Activated naive CD4-positive, alpha-beta T cell treated with anti-CD3 and anti-CD28 coated beads, Interleukin-2, amount 50 U/mL, for 24 hours (primary cell): ENCODE measurements at regions not wholly inside any gene's neighbourhood (a gene's known extent, or its start where the extent isn't known, plus 50 kb on each side); places are given as distances from the start of the nearest gene placed in this dataset.
"Not testable (repeated sequence)": the region's sequence is repeated elsewhere in the genome, so short reads cannot be mapped to it uniquely, and the experiment has no call there.

Experiments
- H3K27ac Mint-ChIP-seq: one replicate; pipeline ENCODE4 v1.8.0; 2021; ENCODE audit warnings: mild to moderate bottlenecking, mixed read lengths
- H3K27me3 Mint-ChIP-seq: one replicate; pipeline ENCODE4 v1.8.0; 2021; ENCODE audit warnings: mixed read lengths
- H3K36me3 Mint-ChIP-seq: one replicate; pipeline ENCODE4 v1.8.0; 2021; ENCODE audit warnings: mixed read lengths
- H3K4me1 Mint-ChIP-seq: one replicate; pipeline ENCODE4 v1.8.0; 2021; ENCODE audit warnings: mixed read lengths
- H3K4me3 Mint-ChIP-seq: one replicate; pipeline ENCODE4 v1.8.0; 2021; ENCODE audit warnings: mild to moderate bottlenecking, mixed read lengths
- H3K9me3 Mint-ChIP-seq: one replicate; pipeline ENCODE4 v1.8.0; 2021; ENCODE audit warnings: mixed read lengths

GRCh38 chr4:189722324-189723003 is 218.2 kb upstream of the FRG1 start:
- H3K27me3 Mint-ChIP-seq, H3K4me1 Mint-ChIP-seq, H3K9me3 Mint-ChIP-seq, H3K36me3 Mint-ChIP-seq, H3K27ac Mint-ChIP-seq, H3K4me3 Mint-ChIP-seq: not testable (repeated sequence)

GRCh38 chr4:189727982-189728638 is 212.6 kb upstream of the FRG1 start:
- H3K4me3 Mint-ChIP-seq, H3K4me1 Mint-ChIP-seq, H3K36me3 Mint-ChIP-seq, H3K9me3 Mint-ChIP-seq, H3K27ac Mint-ChIP-seq, H3K27me3 Mint-ChIP-seq: not testable (repeated sequence)

- H3K27me3 Mint-ChIP-seq, H3K9me3 Mint-ChIP-seq, H3K4me3 Mint-ChIP-seq, H3K4me1 Mint-ChIP-seq, H3K36me3 Mint-ChIP-seq, H3K27ac Mint-ChIP-seq: not testable (repeated sequence)
These were observed 208.7 kb upstream of the FRG1 start for GRCh38 chr4:189731989-189732388.

DNA sequence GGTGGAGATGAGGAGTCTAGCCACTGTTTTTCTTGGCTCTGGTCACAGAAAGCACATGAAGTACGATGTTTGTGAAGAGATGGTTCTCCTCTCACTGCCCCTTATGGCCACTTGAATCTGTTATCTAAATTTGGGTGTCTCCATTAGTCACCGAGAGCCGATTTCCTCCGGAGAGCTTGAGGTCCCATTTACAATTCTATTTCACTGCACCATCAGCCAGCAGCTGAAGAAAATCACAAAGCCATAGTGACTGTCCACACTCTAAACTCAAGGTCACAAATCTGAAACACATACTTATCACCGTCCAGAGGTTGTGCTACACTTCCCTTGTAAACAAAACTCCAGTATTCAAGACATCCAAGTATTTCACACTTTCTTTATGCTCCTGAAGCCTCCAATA is 207.2 kb upstream of the FRG1 start:
- not testable (repeated sequence) for H3K9me3 Mint-ChIP-seq, H3K36me3 Mint-ChIP-seq, H3K4me1 Mint-ChIP-seq, H3K27me3 Mint-ChIP-seq, H3K27ac Mint-ChIP-seq, H3K4me3 Mint-ChIP-seq

GRCh38 chr4:189734648-189735267 is 205.9 kb upstream of the FRG1 start:
- H3K4me1 Mint-ChIP-seq, H3K36me3 Mint-ChIP-seq, H3K4me3 Mint-ChIP-seq, H3K27me3 Mint-ChIP-seq, H3K27ac Mint-ChIP-seq, H3K9me3 Mint-ChIP-seq: not testable (repeated sequence)

- not testable (repeated sequence) for H3K9me3 Mint-ChIP-seq, H3K27ac Mint-ChIP-seq, H3K36me3 Mint-ChIP-seq, H3K4me1 Mint-ChIP-seq, H3K4me3 Mint-ChIP-seq, H3K27me3 Mint-ChIP-seq
These were observed 204.0 kb upstream of the FRG1 start for GRCh38 chr4:189736656-189737055.

GRCh38 chr4:189740118-189740517 is 200.6 kb upstream of the FRG1 start:
- not testable (repeated sequence) for H3K4me3 Mint-ChIP-seq, H3K27me3 Mint-ChIP-seq, H3K4me1 Mint-ChIP-seq, H3K27ac Mint-ChIP-seq, H3K9me3 Mint-ChIP-seq, H3K36me3 Mint-ChIP-seq

DNA sequence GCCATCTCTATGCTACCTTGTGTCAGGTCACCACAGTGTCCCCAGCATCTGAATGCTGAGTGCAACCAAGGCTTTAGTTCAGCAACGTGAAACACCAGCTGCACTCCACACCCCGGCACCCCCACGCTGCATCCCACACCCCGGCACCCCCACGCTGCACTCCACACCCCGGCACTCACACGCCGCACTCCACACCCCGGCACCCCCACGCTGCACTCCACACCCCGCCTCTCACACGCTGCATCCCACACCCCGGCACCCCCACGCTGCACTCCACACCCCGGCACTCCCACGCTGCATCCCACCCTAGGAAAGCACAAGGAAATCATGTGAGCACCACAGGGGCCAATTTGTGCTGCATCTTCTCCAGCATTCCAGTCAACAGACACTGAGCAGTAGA is 199.8 kb upstream of the FRG1 start:
- Mint-ChIP-seq H3K4me1 (no peaks in the 10 kb centered on the region), H3K36me3 (no peaks in the 10 kb centered on the region)

DNA sequence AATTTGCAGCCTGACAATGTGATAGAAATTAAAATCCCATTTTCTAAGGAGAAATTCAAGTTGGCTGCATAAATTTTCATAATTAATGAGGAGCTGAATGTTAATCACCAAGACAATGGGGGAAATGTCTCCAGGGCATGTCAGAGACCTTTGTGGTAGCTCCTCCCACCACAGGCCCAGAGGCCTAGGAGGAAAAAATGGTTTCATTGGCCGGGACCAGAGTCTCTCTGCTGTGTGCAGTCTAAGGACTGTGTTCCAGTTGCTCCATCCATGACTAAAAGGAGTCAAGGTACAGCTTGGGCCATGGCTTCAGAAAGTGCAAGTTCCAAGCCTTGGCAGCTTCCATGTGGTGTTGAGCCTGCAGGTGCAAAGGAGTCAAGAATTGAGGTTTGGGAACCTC is 187.6 kb upstream of the FRG1 start:
- H3K27ac Mint-ChIP-seq, H3K4me1 Mint-ChIP-seq: not testable (repeated sequence)

More for the DNA sequence above, 199.8 kb upstream of the FRG1 start:
- H3K27ac Mint-ChIP-seq = no peak overlapping the region
- H3K9me3 Mint-ChIP-seq = no peaks in the 10 kb centered on the region
- H3K4me3 Mint-ChIP-seq = no peak overlapping the region
- H3K27me3 Mint-ChIP-seq = peaks cover 2% of the 10 kb centered on the region

DNA sequence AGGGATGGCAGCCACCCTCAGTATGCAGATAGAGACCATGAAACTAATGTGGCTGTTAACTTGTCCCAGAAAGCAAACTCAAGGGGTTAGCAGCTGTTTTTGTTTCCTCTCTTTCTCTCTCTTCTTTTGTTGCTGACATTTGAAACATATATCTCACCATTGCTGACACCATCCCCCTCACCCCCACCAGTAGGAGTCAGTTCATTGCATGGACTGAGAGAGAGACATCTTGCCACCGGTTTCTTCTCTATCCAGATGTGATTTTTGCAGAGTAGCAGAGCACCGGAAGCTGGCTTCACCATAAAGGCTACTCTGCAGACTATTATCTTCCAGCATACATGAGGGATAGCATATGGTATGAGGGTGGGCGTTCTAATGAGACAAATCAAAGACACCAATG is 177.1 kb upstream of the FRG1 start:
- H3K4me1 Mint-ChIP-seq = no peaks in the 10 kb centered on the region
- H3K36me3 Mint-ChIP-seq = no peaks in the 10 kb centered on the region
- H3K27ac Mint-ChIP-seq = no peak overlapping the region
- no peaks in the 10 kb centered on the region for H3K27me3 Mint-ChIP-seq
- no peaks in the 10 kb centered on the region for H3K9me3 Mint-ChIP-seq
- H3K4me3 Mint-ChIP-seq = no peak overlapping the region

More for the DNA sequence above, 187.6 kb upstream of the FRG1 start:
- not testable (repeated sequence) for H3K27me3 Mint-ChIP-seq, H3K9me3 Mint-ChIP-seq, H3K4me3 Mint-ChIP-seq, H3K36me3 Mint-ChIP-seq

DNA sequence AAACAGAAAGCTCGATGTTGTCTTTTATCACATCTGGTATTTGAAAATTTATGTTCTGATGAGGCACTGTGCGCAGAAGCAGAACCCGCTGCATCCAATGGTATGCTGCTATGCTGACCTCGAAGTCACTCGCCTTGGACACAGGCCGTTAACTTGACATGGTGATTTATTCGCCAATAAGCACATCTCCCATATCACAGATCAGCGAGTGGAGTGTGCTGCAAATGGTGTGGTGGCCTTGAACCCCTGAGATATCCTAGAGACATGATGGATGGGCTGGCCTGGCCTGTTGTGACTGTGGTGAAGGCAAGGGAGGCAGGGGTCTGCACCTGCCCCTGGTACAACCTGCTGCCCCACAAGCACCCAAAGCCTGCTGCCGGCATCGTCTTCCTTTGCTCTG is 175.4 kb upstream of the FRG1 start:
- Mint-ChIP-seq H3K27me3 (no peaks in the 10 kb centered on the region), H3K4me1 (no peaks in the 10 kb centered on the region), H3K36me3 (no peaks in the 10 kb centered on the region), H3K4me3 (no peak overlapping the region), H3K9me3 (no peaks in the 10 kb centered on the region), H3K27ac (no peak overlapping the region)

DNA sequence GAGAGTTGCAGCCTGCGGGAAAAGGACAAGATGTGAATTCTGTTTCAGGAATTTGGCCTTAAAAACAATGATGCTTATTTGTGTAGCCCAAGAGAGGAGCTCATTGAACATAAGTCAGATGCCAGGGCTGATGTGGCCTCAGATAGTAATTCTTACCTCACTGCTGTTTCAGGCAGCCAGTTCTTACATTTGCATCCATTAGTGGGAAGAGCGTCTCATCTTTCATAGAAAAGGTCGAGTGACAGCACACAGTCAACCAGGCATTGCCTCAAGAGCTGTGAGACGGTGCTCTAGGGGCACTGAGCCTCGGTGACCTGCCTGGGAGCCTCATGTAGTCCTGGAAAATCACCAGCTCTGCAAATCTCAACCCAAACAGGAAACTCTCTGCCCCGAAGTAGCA is 174.9 kb upstream of the FRG1 start:
- H3K27ac Mint-ChIP-seq = no peak overlapping the region
- no peaks in the 10 kb centered on the region for H3K27me3 Mint-ChIP-seq
- H3K36me3 Mint-ChIP-seq = no peaks in the 10 kb centered on the region
- H3K9me3 Mint-ChIP-seq = no peaks in the 10 kb centered on the region
- H3K4me1 Mint-ChIP-seq = no peaks in the 10 kb centered on the region
- no peak overlapping the region for H3K4me3 Mint-ChIP-seq

DNA sequence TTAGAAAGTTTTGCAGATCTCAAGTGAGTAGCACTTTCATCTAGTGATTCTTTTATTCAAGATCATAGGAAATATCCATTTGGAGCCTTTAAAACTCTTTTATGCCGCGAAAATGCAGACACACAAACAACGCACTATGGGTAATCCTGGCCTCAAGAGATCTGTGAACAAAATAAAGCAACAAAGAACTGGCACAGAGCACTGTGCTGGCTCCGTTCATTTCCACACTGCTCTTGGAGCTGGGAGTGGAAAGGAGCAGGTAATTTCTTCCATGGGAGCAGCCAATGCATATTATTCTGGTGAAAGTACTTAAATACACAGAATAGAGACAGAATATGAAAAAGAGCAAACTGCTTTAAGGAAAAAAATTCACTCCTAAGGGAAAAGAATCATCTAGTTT is 172.7 kb upstream of the FRG1 start:
- no peak overlapping the region for H3K4me3 Mint-ChIP-seq
- H3K27ac Mint-ChIP-seq = no peak overlapping the region
- no peaks in the 10 kb centered on the region for H3K4me1 Mint-ChIP-seq
- no peaks in the 10 kb centered on the region for H3K27me3 Mint-ChIP-seq
- H3K9me3 Mint-ChIP-seq = no peaks in the 10 kb centered on the region
- no peaks in the 10 kb centered on the region for H3K36me3 Mint-ChIP-seq

GRCh38 chr4:189769131-189769530 is 171.5 kb upstream of the FRG1 start:
- no peak overlapping the region for H3K4me3 Mint-ChIP-seq
- H3K9me3 Mint-ChIP-seq = no peaks in the 10 kb centered on the region
- no peak overlapping the region for H3K27ac Mint-ChIP-seq
- no peaks in the 10 kb centered on the region for H3K27me3 Mint-ChIP-seq
- no peaks in the 10 kb centered on the region for H3K36me3 Mint-ChIP-seq
- H3K4me1 Mint-ChIP-seq = no peaks in the 10 kb centered on the region

DNA sequence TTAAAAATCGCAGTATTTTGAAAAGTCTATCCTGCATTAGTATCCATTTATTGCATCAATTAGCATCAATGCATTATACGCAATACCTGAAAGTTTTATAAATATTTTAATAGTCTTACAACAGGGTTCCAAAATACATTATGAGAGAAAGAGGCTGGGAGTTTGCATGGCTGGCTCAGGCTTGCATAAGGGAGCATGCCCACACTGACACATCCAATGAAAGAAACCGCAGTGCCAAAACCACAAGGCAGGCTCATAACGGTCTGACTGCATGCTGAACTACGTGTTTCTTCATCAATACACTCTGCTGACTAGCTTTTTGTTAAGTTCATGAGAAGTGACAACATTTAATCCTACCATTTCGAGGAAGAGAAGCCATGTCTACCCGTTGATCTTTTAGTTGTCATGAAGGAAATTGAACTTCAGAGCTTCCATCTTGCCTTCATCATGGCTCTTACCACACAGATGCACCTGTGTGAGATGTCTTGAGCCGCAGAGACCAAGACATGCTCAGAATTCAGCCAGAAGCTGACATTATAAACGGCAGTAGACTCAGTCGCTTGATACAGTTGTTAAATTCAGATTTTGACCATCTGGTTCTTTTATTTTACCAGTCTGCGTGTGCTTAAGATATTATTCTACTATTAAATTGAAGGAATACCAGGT is 168.8 kb upstream of the FRG1 start:
- Mint-ChIP-seq H3K9me3 (no peaks in the 10 kb centered on the region), H3K27ac (no peak overlapping the region), H3K27me3 (no peaks in the 10 kb centered on the region), H3K36me3 (no peaks in the 10 kb centered on the region), H3K4me3 (no peak overlapping the region), H3K4me1 (no peaks in the 10 kb centered on the region)

GRCh38 chr4:189773909-189774308 is 166.8 kb upstream of the FRG1 start:
- H3K4me3 Mint-ChIP-seq = no peak overlapping the region
- H3K36me3 Mint-ChIP-seq = no peaks in the 10 kb centered on the region
- no peak overlapping the region for H3K27ac Mint-ChIP-seq
- no peaks in the 10 kb centered on the region for H3K9me3 Mint-ChIP-seq
- H3K4me1 Mint-ChIP-seq = no peaks in the 10 kb centered on the region
- no peaks in the 10 kb centered on the region for H3K27me3 Mint-ChIP-seq
